Activated CD8-positive, alpha-beta memory T cell treated with anti-CD3 and anti-CD28 coated beads for 36 hours (primary cell): ENCODE measurements at regions not wholly inside any gene's neighbourhood (a gene's known extent, or its start where the extent isn't known, plus 50 kb on each side); places are given as distances from the start of the nearest gene placed in this dataset.

Experiments
- CTCF ChIA-PET: fragments of 350-600 bp; sonication (Branson Sonifier 250); formaldehyde crosslinking; loops from one replicate; lab custom pipeline; 2021; ENCODE audit warnings: antibody characterized with exemption; lab: Charles Lee
- POLR2A ChIA-PET: fragments of 350-600 bp; sonication (Branson Sonifier 250); formaldehyde crosslinking; loops from one replicate; lab custom pipeline; 2021; ENCODE audit warnings: antibody characterized with exemption; lab: Charles Lee

DNA sequence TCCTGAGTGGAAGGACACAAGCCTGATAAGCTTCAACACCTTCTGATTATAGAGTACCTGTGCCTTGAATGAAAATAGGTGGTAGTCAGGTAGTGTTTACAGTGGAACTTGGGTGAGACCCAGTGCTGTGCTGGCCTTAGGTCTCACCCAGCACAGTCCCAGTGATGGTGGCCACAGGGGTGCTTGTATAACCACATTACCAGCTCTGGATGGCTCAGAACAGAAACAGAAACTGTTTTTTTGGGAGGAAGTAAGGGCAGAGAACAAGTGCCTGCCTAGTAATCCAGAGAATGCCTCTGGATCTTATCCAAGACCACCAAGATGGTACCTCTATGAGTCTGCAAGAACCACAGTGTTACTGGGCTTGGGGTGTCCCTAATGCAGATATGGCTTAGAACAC is 171.5 kb upstream of the DIPK2B start:
- ChIA-PET POLR2A (no interaction called here), CTCF (no interaction called here)

DNA sequence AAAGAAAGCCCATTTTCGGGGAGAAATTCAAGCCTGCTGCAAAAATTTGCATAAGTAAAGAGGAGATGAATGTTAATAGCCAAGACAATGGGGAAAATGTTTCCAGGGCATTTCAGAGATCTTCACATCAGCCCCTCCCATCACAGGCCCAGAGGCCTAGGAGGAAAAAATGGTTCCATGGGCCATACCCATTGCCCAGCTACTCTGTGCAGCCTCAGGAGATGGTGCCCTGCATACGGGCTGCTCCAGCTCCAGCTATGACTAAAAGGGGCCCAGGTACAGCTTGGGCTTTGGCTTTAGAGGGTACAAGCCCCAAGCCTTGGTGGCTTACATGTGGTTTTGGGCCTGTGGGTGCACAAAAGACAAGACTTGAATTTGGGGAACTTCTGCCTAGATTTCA is 168.0 kb upstream of the DIPK2B start:
- CTCF ChIA-PET: no interaction called here

DNA sequence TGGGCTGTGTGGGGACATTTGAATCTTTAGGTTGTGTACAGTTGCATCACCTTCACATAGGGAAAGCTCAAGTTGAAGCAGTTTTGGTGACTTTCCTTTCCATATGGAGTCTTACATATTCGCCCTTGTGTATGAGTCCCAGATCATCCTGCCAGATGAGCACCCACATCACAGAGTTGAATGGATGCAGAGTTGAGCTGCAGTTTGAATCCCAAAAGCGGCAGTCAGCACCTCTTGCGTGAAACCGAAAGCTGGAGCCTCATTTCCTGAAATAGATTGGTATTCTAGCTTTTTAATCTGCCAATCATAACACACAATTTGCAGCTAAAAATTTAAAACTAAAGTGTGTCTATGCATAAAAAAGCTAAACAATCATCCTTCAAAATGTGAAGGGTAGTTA is 162.9 kb upstream of the DIPK2B start:
- CTCF ChIA-PET: no interaction called here
- POLR2A ChIA-PET: no interaction called here

More for the DNA sequence above, 168.0 kb upstream of the DIPK2B start:
- POLR2A ChIA-PET: no interaction called here

DNA sequence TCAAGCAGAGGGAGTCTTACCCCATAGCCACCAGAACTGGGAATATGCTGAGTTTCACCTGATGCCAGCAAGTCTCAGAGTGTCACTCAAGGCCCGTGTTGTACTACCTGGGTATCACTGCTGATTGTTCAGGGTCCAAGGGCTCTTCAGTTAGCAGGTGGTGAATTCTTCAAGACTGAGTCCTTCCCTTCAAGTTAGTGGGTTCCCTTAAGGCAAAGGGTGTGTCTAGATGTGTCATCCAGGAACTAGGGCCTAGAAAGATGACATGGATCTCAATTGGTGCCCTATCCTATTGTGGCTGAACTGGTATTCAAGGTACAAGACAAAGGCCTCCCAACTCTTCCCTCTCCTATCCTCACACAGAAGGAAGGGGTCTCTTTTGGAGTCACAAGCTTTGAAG is 159.9 kb upstream of the DIPK2B start:
- POLR2A ChIA-PET: no interaction called here

DNA sequence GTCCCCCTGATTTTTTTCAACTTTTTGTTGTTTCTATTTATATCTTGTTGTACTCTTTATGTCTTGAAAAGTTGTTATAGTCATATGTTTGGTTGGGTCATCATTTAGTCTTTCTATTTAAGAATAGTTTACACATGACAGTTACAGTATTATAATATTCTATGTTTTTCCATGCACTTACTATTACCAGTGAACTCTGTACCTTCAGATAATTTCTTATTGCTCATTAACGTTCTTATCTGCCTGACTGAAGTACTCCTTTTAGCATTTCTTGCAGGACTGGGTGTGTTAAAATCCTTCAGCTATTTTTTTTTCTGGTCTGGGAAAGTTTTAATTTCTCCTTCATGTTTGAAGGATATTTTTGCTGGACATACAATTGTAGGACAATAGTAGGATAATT is 157.7 kb upstream of the DIPK2B start:
- ChIA-PET POLR2A (no interaction called here), CTCF (no interaction called here)

More for the DNA sequence above, 159.9 kb upstream of the DIPK2B start:
- CTCF ChIA-PET: no interaction called here

DNA sequence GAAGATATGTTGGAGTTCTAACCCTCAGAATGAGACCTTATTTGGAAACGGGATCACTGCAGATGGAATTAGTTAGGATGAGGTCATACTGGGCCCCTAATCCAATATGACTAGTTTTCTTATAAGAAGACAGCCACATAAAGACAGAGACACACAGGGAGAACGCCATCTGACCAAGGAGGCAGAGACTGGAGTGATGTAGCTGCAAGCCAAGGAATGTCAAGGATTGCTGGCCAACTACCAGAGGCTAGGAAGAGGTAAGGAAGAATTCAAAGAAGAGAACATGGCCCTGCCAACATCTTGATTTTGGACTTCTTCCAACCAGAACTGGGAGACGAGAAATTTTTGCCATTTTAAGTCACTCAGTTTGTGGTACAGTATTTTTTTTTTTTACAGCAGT is 152.8 kb upstream of the DIPK2B start:
- POLR2A ChIA-PET: no interaction called here
- CTCF ChIA-PET: no interaction called here

DNA sequence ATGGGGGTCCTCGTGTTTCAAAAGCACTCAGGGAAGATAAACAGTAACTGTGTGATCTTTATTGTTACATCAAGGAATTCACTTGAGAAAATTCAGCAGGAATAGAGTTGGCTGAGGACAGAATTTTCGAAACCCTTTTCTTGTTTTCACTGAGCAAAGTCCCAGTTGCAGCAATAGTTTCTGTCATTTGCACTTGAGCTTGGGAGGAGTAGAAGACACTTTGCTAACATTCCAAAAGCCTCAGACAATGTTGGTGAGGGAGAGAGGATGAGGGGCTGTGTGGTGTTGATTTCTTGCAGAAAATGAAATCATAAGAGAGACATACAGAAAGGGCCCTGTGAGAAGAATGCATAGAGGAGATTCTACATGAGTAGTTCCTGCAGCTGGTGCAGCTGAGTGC is 151.9 kb upstream of the DIPK2B start:
- POLR2A ChIA-PET: no interaction called here
- CTCF ChIA-PET: no interaction called here

DNA sequence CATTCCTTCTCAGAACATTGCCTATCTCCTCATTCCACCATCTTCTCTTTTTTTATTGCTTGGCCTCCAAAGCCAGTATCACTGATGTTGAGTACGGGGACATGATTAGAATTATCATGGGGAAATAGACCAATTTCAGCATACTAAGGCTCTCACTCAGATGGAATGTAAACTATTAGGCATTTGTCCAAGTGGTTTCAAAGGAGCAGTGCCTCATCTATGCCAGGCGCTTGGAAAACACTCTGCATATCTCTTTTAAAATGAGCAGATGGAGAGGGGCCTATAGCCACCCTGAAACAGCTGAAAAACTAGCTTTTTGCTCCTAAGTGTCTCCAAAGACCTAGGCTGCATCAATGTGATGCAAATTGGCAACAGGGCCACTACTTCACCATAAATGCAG is 150.8 kb upstream of the DIPK2B start:
- ChIA-PET POLR2A (no interaction called here), CTCF (no interaction called here)

DNA sequence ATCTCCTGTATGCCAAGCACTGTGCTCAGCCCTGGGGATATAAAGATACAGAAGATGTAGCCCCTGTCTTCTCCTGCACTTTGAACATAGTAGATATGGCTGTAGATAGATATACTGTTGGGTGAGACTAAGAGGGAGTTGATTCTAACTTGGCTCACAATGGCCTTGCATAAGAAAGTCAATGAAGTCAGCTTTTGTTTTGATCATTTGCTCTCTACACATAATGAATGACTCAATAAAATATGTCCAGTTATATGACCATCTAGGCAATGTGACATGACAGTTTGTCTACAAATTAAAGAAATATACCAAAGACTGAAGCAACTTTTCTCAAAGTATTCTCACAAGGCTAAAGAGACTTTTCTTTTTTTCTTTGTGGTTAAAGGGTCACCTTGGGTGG is 147.6 kb upstream of the DIPK2B start:
- CTCF ChIA-PET: no interaction called here
- POLR2A ChIA-PET: no interaction called here

DNA sequence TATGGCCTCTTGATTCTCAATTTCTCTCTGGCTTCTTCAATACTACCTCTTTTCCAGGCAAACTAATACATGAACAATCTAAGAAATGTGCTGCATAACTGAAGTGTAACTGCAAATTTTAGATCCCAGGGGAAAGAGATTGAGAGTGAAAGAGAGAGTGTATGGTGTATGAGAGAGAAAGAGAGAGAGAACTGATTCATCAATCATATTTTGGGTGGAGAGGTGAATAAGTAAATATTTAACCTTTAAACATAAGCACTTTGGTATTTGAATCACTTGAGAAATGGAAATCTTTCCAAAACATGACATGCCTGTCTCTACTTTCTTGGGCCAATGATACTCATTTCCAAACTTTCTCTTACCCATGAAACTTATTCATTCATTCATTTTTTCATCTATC is 147.2 kb upstream of the DIPK2B start:
- CTCF ChIA-PET: no interaction called here
- POLR2A ChIA-PET: no interaction called here

DNA sequence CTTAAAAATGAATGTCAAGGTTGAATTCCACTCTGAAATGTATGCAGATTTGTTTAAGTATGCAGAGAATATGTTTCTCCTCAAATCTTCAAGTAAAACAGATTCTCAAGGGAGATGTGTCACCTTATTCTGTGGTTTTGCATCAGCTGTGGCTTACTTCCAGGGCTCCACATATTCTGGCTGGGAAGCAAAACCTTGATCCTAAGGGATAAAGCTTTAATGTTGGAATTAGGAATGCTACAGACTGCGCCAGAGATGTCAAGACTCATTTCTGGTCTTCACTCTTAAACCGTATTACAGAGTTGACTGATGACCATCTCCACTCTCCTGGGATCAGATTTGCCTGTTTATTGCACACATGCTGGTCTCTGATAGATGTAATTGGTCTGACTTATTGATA is 143.9 kb upstream of the DIPK2B start:
- CTCF ChIA-PET: no interaction called here
- POLR2A ChIA-PET: no interaction called here

DNA sequence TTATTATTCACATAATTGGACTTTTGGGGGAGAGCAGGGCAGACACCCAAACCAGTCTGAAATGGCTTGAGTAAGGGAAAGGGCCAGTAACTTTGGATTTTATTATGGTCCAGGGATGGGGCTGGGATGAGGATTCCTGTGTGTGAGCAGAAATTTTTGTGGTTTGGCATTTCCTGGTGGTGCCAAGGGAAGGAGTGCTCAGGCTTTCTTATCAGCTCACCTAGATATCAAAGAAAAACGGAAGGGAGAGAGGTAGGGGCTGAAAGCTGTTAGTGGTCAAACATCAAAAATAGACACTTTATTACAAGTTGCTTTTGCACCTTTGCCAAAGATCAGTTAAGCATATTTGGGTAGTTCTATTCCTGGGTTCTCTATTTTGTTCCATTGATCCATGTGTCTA is 128.5 kb upstream of the DIPK2B start:
- POLR2A ChIA-PET: no interaction called here
- CTCF ChIA-PET: no interaction called here

DNA sequence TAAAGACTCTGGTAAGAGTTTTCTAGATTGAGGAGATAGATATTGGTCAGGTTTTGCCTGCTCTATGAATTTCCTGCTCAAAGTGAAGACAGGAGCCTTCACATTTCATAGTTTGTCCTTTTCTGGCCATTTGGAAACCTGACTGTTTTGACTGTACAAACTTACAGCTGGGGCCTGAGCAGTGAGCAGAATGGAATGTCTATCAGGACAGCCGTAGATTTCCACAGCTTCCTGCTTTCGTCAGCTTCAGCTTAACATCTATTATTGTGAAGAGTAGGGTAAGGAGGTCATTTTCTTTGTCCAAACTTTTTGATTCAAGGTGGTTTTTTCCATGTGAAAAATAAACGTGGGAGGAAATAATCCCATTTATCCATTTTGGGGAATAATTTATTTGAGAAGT is 124.3 kb upstream of the DIPK2B start:
- ChIA-PET CTCF (no interaction called here), POLR2A (no interaction called here)

DNA sequence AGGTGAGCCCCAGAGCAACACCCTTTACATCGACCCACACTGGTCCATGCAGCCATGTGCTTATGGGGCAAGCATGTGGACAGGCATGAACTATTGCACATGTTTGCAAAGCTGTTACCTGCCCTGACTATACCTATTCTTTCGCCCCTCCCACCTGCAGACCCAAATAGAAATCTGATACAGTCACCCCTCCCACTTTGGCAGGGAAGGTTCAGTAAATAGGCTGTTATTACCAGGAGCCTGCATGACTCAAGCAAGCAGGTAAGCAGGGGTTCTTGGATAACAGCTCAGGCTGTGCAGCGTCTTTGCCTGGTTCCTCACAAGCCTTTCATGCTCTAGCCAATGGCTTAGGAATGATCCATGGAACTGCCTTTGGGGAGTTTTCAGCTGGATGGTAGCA is 122.7 kb upstream of the DIPK2B start:
- CTCF ChIA-PET: no interaction called here

DNA sequence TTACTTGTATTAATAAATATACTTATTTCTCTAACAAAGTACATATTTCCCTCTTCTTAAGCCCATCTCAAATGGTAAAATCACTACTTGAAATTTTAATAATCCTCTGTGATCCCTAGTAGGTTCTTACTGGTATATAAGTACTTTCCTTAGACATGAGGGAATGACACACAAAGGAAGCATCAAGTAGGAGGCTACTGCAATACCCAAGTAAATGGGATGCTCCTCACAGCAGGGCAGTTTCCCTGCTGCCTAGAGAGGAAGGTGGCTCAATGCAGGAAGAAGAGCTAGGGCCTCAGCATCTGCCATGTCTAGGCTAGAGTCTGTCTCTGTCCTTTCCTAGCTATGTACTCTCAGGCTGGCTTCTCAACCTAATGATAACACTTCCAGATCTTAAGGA is 122.1 kb upstream of the DIPK2B start:
- POLR2A ChIA-PET: no interaction called here
- CTCF ChIA-PET: no interaction called here

More for the DNA sequence above, 122.7 kb upstream of the DIPK2B start:
- POLR2A ChIA-PET: no interaction called here

DNA sequence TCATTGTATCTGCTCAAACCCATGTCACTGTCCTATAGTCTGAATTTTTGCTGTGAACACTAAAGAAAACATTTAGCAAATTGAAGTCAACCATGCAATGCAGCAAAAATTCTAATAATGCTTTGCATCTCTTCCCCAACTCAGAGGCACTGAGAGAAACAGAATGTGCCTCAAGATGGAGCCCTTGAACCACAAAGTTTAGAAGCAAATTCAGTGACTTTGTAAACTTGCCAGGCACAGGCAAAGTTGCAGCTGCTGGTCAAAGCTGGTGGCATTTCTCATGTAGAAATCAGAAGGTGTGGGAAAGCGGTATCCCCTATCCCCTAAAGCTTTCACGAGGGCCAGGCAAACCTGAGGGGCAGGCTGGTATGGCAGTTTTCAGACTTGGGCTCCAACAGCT is 121.7 kb upstream of the DIPK2B start:
- CTCF ChIA-PET: no interaction called here
- POLR2A ChIA-PET: no interaction called here

DNA sequence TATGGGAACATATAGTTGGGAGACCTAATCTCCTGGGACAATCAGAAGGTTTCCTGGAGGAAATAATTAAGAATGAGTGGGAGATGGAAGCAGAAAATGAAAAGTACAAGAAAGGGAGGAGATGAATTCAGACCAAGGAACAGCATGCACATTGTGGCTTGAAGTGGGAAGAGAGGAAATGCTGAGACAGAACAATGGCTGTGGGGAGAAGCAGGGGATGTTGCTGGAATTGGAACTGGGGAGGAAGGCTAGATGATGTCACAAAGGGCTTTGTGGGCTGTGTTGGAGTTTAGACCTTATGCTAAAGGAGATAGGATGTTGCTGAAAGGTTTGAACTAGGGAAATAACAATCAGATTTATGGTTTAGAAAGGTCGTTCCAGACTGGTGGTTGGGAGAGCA is 119.5 kb upstream of the DIPK2B start:
- POLR2A ChIA-PET: no interaction called here
- CTCF ChIA-PET: no interaction called here

DNA sequence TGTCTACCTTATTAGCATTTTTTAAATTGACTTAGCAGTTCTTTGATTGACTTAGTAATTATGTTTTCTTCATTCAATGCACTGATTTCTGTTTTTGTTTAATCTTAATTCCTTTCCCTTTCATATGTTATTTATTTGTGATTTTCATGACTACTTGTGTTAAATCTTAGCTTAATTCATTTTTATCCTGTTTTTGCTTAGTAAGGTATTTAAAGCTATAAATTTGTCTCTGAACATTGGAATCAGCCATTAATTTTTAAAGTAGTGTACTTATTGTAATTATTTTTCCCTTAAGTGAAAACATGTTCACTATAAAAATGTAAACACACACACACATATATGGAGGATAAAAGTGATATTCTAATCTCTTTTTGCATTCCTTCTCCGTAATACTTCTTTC is 109.1 kb upstream of the DIPK2B start:
- ChIA-PET CTCF (no interaction called here), POLR2A (no interaction called here)

DNA sequence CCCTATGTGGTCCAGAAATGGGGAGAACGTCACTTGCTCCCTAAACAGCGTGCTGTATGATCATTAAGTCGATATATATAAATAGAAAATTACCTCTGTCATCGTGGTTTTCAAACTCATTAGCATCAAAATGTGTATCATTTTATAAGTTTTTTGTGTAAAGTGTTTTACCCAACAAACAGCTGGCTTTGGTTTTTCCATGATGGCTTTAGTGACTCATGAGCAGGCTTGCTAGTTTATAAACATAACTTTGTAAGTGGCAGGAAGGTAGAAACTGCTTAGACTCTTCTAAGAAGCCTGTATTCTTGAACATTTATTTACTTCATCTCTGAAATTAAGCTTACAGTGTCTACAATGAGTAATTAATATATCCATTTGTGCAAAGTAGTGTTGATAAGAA is 108.4 kb upstream of the DIPK2B start:
- POLR2A ChIA-PET: no interaction called here
- CTCF ChIA-PET: no interaction called here

DNA sequence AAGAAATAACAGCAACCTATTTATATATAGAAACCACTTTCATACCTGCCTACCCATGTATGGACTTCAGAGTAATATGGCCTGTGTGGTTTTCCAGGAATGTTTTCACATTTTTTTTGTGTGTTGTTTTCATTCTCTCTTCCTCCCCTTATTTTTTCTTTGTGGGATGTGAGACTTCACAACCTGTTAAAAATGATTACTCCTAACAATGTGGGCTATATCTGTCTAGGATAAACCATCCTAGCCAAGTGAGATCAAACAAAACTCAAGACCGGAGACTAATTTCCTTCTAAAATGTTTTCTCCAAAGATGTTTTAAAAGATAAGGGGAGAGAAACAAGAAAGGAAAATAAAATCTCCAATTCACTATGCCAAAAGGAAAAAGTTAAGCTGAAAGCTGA is 106.1 kb upstream of the DIPK2B start:
- CTCF ChIA-PET: no interaction called here
- POLR2A ChIA-PET: no interaction called here

DNA sequence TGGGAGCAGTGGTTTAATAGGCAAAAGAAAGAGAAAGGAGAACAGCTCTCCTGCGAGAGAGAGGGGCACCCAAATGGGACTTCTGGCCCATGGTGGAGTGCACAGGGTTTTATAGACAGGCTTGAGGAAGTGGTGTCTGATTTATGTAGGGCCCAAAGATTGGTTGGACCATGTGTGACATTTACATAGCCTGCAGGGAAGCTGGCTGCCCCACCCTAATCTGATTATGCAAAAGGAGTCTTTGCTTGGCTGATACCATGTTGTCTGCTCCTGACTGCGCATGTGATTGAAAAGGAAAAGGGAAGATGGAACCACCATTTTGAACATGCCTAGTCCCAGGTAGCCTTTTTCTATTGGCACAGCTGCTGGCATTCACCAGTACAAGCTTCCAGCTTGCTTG is 100.0 kb upstream of the DIPK2B start:
- POLR2A ChIA-PET: no interaction called here

DNA sequence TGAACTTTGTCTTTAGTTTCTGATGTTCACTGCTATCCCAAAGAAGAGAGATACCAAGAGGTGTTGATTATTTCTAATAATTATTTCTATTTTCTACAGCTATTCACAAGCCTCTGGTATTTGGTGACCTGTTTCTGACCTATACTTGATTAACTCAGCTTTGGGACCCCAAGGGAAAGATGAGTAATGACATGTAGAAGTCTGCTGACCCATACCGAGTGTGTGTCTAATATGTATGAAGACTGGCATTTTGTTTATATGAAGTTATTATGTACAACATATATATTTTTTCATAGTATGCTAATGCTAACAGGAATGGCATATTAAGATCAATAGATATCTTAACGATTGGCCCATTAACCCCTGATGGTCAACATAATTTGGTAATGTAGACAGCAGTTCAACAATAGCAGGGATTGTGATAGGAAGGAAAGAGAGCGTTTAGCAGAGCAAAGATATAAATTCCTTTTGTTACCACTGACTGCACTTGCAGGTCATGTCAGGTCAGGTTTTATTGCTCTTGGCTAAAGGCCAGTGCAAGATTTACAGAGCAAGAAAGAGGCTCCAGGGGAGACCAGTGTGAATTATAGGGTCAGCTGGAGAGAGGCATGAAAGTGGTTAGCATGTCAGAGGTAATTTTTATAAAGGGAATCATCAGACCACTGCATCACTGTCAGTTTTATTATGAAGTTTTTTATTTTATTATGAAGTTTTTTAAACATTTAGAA is 94.7 kb upstream of the DIPK2B start:
- ChIA-PET CTCF (no interaction called here), POLR2A (no interaction called here)

More for the DNA sequence above, 100.0 kb upstream of the DIPK2B start:
- CTCF ChIA-PET: no interaction called here
